ENCODE measurements at regions not wholly inside any gene's neighbourhood (a gene's known extent, or its start where the extent isn't known, plus 50 kb on each side); places are given as distances from the start of the nearest gene placed in this dataset.
"Not testable (repeated sequence)": the region's sequence is repeated elsewhere in the genome, so short reads cannot be mapped to it uniquely, and the experiment has no call there.

DNA sequence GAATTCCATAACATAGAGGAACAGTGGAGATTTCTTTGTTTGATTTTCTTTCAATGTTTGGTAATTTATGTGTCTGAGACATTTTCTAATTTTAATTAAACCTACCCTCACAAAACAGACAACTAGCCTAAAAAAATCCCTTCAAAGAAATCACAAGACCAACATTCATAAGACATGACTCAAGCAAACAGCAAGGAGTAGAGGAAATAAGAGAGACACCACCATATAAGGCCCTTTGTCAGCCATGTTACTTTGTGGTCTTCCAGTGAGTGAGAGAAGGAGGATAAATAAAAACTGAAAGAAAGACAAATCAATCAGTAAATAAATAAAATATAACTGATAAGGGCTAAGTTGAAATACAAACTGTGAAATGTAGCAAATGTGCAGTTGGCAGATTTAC is 830.8 kb upstream of the SLC39A10 start:
- peak; percentile 59 for DNase-seq (ENCODE audit: low read depth)

- DNase-seq (ENCODE audit: low read depth) = no peak
These were observed 832.6 kb upstream of the SLC39A10 start for GRCh38 chr2:194824450-194824849.

DNA sequence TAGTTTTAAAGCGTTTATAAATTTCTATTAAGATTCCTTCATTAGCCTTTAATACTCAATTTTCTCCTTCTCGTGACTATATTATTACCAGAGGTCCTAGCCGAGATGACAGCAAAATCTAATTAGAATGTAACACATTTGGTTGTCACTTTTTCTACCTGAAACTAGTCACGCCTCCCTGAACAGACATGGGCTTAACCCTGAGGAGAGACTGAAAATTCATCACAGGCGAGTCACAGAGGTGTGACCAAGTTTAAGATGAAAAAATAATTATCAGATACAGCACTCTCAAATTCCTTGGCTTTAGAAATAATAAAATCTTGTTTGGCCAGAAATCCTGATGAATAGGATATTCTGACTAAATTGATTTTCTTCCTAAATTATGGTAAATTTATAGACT is 834.4 kb upstream of the SLC39A10 start:
- DNase-seq (ENCODE audit: low read depth) = no peak

- no peak for DNase-seq (ENCODE audit: low read depth)
These were observed 834.9 kb upstream of the SLC39A10 start for GRCh38 chr2:194822097-194822496.

DNA sequence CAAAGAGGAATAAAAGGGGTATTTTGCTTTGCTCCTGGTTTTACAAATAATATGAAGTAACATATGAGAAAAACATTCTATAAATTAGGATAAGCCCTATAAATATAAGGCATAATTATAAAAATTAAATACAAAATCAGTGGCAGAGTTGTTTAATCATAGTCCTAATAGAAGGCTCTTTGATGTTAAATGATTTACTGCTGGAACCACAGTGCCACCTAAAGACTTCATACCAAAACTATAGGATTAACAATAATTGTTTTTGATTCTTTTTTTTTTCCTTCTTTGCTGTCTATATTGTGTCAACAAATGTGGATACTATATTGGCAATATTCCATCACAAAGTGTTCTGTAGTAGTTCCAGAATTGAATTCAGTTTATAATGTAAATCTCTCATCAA is 837.7 kb upstream of the SLC39A10 start:
- DNase-seq (ENCODE audit: low read depth) = peak; percentile 10

DNA sequence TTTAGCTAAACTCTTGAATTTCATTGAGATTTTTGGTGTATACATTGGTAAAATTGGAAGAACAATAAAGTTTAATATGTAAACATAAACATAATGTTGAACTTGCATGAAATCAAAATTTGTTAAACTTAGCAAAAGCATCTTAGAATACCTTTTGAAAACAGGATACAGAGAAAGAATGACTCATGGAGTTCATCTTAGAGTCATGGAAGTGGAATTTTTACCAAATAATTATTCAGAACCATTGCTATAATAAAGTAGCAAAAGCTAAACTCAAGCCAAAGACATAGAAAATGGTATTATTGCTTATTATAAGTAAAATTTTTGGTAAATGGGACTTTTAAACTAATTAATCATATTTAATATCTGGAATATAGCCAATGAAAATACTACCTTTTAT is 841.6 kb upstream of the SLC39A10 start:
- peak; percentile 7 for DNase-seq (ENCODE audit: low read depth)

GRCh38 chr2:194802589-194802988 is 854.4 kb upstream of the SLC39A10 start:
- DNase-seq (ENCODE audit: low read depth) = no peak

GRCh38 chr2:194787071-194787470 is 870.0 kb upstream of the SLC39A10 start:
- DNase-seq (ENCODE audit: low read depth) = not testable (repeated sequence)

DNA sequence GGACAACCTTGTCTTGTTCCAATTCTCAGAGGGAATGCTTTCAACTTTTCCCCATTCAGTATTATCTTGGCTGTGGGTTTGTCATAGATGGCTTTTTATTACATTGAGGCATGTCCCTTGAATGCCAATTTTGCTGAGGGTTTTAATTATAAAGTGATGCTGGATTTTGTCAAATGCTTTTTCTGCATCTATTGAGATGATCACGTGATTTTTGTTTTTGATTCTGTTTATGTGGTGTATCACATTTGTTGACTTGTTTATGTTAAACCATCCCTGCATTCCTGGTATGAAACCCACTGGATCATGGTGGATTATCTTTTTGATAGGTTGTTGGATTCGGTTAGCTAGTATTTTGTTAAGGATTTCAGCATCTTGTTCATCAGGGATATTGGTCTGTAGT is 885.6 kb upstream of the SLC39A10 start:
- DNase-seq (ENCODE audit: low read depth) = not testable (repeated sequence)

DNA sequence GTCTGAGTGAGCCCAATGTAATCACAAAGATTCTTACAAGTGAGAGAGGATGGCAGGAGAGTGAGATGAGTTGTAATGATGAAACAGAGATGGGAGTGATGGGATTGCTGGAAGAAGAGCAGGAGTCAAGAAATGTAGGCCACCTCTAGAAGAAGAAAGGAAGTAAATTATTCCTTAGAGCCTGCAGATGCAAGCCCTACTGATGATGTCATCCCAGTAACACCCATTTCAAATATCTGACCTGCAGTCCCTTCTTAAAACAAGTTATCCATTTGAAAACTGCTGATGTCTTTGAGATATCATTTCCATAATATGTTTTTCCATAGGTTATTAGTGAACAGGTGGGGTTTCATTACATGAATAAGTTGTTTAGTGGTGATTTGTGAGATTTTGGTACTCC is 888.0 kb upstream of the SLC39A10 start:
- no peak for DNase-seq (ENCODE audit: low read depth)

DNA sequence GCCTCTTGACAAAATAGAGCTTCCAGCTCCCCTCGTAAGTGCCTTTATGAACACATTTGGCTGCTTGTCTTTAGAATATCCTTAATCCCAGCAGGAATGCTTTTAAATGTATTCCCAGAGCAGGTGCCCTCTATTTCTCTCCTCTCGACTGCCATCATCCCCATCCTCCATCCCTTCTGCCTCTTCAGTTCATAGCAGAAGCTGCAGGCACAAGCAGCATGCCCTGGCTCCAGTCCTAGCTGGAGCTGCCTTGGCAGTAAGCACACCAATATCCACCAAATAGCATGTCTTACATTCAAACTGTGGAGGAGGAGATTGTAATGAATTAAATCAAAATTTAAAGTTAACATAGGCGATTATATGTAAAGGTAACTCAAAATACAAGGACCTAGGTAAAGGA is 891.3 kb upstream of the SLC39A10 start:
- DNase-seq (ENCODE audit: low read depth) = no peak

DNA sequence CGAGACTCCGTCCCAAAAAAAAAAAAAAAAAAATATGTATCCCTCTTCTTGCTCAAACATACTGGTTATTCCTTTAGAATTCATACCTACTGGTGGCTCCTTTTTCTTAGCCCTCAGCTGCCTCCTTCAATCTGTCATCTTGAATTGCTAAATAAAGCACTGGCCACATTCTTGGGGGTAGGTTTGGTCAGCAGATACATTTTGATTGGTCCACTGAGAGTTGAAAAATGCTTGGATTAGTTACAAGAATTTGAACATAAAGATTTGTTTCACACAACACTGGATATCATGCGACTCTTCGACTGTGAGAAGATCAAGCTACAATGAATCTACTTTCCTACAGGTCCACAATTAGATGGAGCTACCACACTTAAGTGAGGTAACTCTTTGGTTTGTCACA is 906.1 kb upstream of the SLC39A10 start:
- DNase-seq (ENCODE audit: low read depth) = no peak

DNA sequence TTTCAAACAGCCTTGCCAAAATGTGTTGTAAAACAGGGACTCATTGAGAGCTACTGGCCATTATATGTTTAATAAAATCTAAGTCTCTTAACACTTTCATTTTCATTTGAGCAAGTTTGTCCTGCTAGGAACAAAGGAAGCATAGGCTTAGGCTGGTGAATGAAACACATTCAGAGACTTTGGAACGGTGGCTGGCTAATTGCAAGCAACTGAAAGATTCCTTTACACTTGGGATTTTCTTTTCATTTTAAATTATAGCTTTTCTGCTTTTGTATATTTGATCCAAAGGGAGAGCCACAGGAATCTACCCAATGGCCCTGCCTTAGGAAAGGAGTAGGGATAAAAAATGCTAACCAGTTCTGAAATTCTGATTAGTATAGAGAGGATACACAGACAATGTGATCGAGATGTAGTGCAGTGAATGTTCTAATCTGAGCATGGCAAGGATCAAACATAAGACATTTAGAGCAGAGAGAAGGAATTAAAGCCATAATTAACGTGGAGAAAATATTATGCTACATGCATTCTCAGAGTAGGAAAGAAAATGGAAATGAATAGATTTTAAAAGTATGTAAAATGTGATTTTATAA is 911.4 kb upstream of the SLC39A10 start:
- DNase-seq (ENCODE audit: low read depth) = no peak

GRCh38 chr2:194742706-194743105 is 914.3 kb upstream of the SLC39A10 start:
- no peak for DNase-seq (ENCODE audit: low read depth)

DNA sequence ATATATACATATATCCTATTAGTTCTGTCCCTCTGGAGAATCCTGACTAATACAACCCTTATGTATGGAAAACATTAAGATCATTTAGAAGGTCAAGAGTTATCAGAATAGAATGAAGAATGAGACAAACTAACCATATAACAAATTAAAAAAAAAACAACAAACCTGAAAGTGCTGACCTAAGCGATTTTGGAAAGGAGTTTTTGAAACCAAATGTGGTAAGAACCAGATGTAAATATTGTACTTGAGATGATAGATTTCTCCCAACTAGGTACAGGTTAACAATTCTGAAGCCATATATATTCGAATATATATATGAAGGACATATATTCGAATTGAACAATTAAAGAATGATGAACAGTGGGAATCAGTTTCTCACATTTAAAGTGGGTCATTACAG is 917.8 kb upstream of the SLC39A10 start:
- DNase-seq (ENCODE audit: low read depth) = no peak

DNA sequence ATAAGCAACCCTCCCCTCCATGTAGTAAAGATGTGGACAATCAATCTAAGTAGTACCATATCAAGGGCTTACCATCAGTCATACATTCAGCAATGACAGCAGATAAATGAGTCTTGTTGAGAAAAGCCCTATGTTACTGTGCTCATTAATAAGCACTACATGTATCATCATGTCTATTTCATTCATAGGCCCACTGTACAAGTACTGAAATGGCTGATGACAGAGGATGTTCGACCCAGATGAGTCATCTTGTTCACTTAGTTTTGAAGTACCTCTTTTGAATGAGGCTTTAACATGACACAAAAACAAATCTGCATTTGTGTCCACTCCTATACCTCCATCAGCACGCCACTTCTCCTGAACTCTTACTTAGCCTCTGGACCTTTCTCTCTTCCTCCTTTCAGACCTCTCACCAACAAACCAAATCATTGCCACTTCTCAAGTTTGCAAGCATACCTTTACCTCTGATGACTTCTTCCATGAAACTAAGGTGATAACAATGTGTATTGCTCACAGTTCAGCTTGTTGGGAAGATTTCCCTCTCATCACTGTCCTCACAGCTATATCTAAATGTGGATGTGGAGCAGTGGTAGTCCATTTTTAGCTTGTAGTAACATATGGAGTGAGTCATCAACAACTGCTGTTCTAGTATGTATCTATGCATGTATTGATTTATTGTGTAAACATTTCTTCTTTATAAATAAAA is 921.0 kb upstream of the SLC39A10 start:
- DNase-seq (ENCODE audit: low read depth) = peak; percentile 14

DNA sequence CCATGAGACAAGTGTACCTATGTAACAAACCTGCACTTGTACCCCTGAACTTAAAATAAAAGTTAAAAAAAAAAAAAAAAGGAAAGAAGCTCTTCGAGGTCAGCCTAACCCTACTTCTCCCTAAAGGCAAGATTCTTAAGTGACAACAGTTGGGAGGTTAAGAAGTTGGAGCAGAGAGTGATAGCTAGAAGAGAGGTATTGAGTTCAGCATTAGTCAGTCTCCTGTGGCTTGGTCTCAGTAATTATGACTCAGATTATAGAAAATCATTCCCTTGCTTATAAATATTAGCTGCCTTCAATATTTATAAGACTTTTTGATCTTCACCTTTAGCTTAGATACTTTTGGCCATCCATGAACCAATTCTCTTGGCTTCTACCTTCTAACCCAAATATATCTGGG is 926.8 kb upstream of the SLC39A10 start:
- peak; percentile 25 for DNase-seq (ENCODE audit: low read depth)

DNA sequence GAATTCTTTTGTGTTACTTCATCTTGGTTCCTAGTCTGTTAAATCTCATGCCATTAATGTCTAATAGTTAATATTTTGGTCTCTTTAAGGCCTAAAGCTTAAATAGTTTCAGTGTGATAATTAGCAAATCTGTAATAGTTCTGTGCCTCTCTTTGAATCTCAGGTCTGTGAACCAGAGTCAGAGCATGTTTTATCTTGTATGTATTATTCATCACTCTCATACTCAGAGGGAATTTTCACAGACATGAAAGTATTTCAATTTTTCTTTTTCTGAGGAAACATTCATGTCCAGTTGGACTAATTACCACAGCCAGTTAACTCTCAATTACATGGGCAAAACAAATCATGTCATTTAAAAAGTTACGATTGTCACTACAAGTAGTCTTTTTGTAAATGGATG is 931.9 kb upstream of the SLC39A10 start:
- DNase-seq (ENCODE audit: low read depth) = no peak

GRCh38 chr2:194723446-194723845 is 933.6 kb upstream of the SLC39A10 start:
- DNase-seq (ENCODE audit: low read depth) = no peak

GRCh38 chr2:194721227-194721626 is 935.8 kb upstream of the SLC39A10 start:
- no peak for DNase-seq (ENCODE audit: low read depth)

GRCh38 chr2:194720462-194720861 is 936.6 kb upstream of the SLC39A10 start:
- DNase-seq (ENCODE audit: low read depth) = no peak

DNA sequence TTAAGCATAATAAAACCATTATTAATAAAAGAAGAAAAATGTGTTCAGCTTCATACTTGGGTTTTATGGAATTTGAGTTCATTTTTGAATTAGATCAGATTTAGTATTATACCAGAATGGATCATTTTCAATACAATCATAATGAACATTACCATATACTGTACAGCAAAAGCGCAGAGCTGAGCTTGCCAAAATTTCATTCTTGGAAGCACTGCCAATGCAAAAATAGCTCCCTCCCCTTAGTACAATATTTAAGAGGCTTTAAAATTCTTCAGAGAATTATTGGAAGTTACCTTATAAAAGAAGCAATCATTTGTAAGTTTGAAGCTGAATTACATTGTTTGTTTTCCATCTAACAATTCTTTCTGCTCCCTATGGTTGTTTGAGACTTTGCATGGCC is 938.1 kb upstream of the SLC39A10 start:
- DNase-seq (ENCODE audit: low read depth) = no peak

- DNase-seq (ENCODE audit: low read depth) = peak; percentile 39
These were observed 942.5 kb upstream of the SLC39A10 start for GRCh38 chr2:194714541-194714940.
